Activated T-helper 1 cell treated with Interleukin-2 at 50 U/mL for 16 hours (primary cell): ENCODE measurements at regions not wholly inside any gene's neighbourhood (a gene's known extent, or its start where the extent isn't known, plus 50 kb on each side); places are given as distances from the start of the nearest gene placed in this dataset.
A peak's percentile ranks its signal among the peaks of the same experiment; 100 is the strongest.

Experiments used
- DNase-seq: peaks from one replicate; pipeline ENCODE4 v3.0.0-alpha.2; 2020; ENCODE audit warnings: low read depth

- peak; percentile 55 for DNase-seq
Observed at GRCh38 chr10:6920072-6921019, 340.3 kb upstream of the PRKCQ start.

- DNase-seq: no peak
Observed at GRCh38 chr10:6919077-6919476, 339.0 kb upstream of the PRKCQ start.

GRCh38 chr10:6918305-6918704, 338.2 kb upstream of the PRKCQ start:
- peak; percentile 14 for DNase-seq

GRCh38 chr10:6917125-6917524, 337.0 kb upstream of the PRKCQ start:
- DNase-seq: no peak

- DNase-seq: no peak
Observed at GRCh38 chr10:6916601-6917000, 336.5 kb upstream of the PRKCQ start.

GRCh38 chr10:6915307-6915706, 335.2 kb upstream of the PRKCQ start:
- no peak for DNase-seq

- DNase-seq: no peak
Observed at GRCh38 chr10:6912929-6913328, 332.9 kb upstream of the PRKCQ start.

GRCh38 chr10:6912424-6912823, 332.3 kb upstream of the PRKCQ start:
- no peak for DNase-seq

- no peak for DNase-seq
Observed at GRCh38 chr10:6912021-6912420, 331.9 kb upstream of the PRKCQ start.

- DNase-seq: no peak
Observed at GRCh38 chr10:6909905-6910560, 330.0 kb upstream of the PRKCQ start.

- DNase-seq: no peak
Observed at GRCh38 chr10:6907877-6908530, 327.9 kb upstream of the PRKCQ start.

GRCh38 chr10:6894405-6894804, 314.3 kb upstream of the PRKCQ start:
- DNase-seq: no peak

- no peak for DNase-seq
Observed at GRCh38 chr10:6892864-6893263, 312.8 kb upstream of the PRKCQ start.

- no peak for DNase-seq
Observed at GRCh38 chr10:6891924-6892323, 311.8 kb upstream of the PRKCQ start.

GRCh38 chr10:6889718-6890117, 309.6 kb upstream of the PRKCQ start:
- no peak for DNase-seq

- no peak for DNase-seq
Observed at GRCh38 chr10:6888434-6888833, 308.4 kb upstream of the PRKCQ start.

GRCh38 chr10:6885284-6885683, 305.2 kb upstream of the PRKCQ start:
- DNase-seq: no peak

- DNase-seq: no peak
Observed at GRCh38 chr10:6881987-6882386, 301.9 kb upstream of the PRKCQ start.

GRCh38 chr10:6877722-6878392, 297.8 kb upstream of the PRKCQ start:
- DNase-seq: no peak

- DNase-seq: no peak
Observed at GRCh38 chr10:6877336-6877721, 297.3 kb upstream of the PRKCQ start.

- DNase-seq: no peak
Observed at GRCh38 chr10:6875269-6875865, 295.3 kb upstream of the PRKCQ start.

GRCh38 chr10:6871128-6871527, 291.1 kb upstream of the PRKCQ start:
- no peak for DNase-seq
